ENCODE measurements at regions not wholly inside any gene's neighbourhood (a gene's known extent, or its start where the extent isn't known, plus 50 kb on each side); places are given as distances from the start of the nearest gene placed in this dataset.
"Not testable (repeated sequence)": the region's sequence is repeated elsewhere in the genome, so short reads cannot be mapped to it uniquely, and the experiment has no call there.

DNA sequence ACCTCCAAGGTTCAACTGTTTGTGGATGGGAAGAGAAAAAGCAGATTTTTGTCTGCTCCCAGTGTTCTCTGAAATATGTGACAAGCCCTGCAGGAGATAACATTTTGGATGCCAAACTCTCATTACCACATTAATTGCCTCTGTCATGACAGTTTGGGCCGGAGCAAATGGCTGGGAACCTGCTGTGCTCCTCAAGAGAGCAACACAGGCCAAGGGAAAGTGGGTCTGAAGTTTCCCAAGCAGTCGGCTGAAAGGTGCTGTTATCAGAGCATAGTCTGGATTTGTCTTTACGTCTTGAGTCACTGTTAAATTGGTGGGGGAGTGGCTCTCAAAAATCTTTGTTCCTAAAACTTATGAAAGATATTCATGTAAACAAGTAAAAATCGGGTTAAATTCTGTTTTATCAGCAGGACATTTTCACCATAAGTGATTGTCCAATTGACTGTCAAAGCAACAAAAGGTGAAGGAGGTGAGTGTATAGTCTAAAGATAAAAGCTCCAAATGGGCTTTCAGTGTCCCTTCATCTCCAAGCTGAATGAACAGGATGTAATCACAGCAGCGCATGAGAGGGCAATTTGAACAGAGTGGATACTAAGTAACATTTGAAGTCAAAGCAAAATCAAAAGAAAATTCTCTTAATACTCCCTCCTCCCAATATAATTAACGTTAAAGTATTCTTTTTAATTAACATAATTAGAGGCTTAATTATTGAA is 844.8 kb downstream of the PCDH17 start:
- Histone ChIP-seq H3K36me3 (ENCODE audit: insufficient read depth, low read length) (no peaks in the 10 kb centered on the region), H3K9me3 (ENCODE audit: control insufficient read depth in 1 of 2, low read length in 2 of 2) (no peaks in the 10 kb centered on the region), H3K27me3 (ENCODE audit: insufficient read depth, low read length) (no peaks in the 10 kb centered on the region), H3K27ac (ENCODE audit: low read depth, low read length) (no peak overlapping the region), H3K4me3 (ENCODE audit: low read length in 2 of 2) (no peak overlapping the region), H3K4me1 (ENCODE audit: insufficient read depth, low read length) (no peaks in the 10 kb centered on the region)
- no peaks in the 10 kb centered on the region for H3K36me3 Mint-ChIP-seq
- DNase-seq: no peak
- intact Hi-C loops (cut with micrococcal nuclease): no loop called here
- H3K9me3 Mint-ChIP-seq: peaks cover 0 to 7% (median 1%) of the 10 kb centered on the region in 8 donors
- no peak overlapping the region for H3K4me3 Mint-ChIP-seq
- H3K27me3 Mint-ChIP-seq: no peaks in the 10 kb centered on the region
- H3K4me1 Mint-ChIP-seq: no peaks in the 10 kb centered on the region
- H3K27ac Mint-ChIP-seq: no peak overlapping the region
- ChIA-PET POLR2A (ENCODE audit: partially characterized antibody) (no interaction called here), CTCF (ENCODE audit: partially characterized antibody) (no interaction called here)

GRCh38 chr13:58478858-58479257 is 847.3 kb downstream of the PCDH17 start:
- no peaks in the 10 kb centered on the region for H3K27me3 ChIP-seq (ENCODE audit: insufficient read depth, low read length)
- Mint-ChIP-seq H3K27ac (no peak overlapping the region), H3K9me3 (peaks cover 0 to 6% (median under 1%) of the 10 kb centered on the region in 8 donors), H3K27me3 (no peaks in the 10 kb centered on the region), H3K36me3 (no peaks in the 10 kb centered on the region), H3K4me3 (no peak overlapping the region), H3K4me1 (no peaks in the 10 kb centered on the region)
- DNase-seq: no peak
- no peaks in the 10 kb centered on the region for H3K36me3 ChIP-seq (ENCODE audit: insufficient read depth, low read length)
- no peak overlapping the region for H3K27ac ChIP-seq (ENCODE audit: low read depth, low read length)
- no peaks in the 10 kb centered on the region for H3K9me3 ChIP-seq (ENCODE audit: control insufficient read depth in 1 of 2, low read length in 2 of 2)
- ChIA-PET POLR2A (ENCODE audit: partially characterized antibody) (no interaction called here), CTCF (ENCODE audit: partially characterized antibody) (no interaction called here)
- no peaks in the 10 kb centered on the region for H3K4me1 ChIP-seq (ENCODE audit: insufficient read depth, low read length)
- no peak overlapping the region for H3K4me3 ChIP-seq (ENCODE audit: low read length in 2 of 2)
- intact Hi-C loops (cut with micrococcal nuclease): no loop called here

- CTCF ChIA-PET (ENCODE audit: partially characterized antibody): no interaction called here
- Mint-ChIP-seq H3K9me3 (peaks cover 0 to 8% (median under 1%) of the 10 kb centered on the region in 8 donors), H3K27ac (no peak overlapping the region), H3K4me3 (no peak overlapping the region), H3K36me3 (no peaks in the 10 kb centered on the region), H3K27me3 (no peaks in the 10 kb centered on the region), H3K4me1 (no peaks in the 10 kb centered on the region)
- no peaks in the 10 kb centered on the region for H3K36me3 ChIP-seq (ENCODE audit: insufficient read depth, low read length)
- H3K4me1 ChIP-seq (ENCODE audit: insufficient read depth, low read length): no peaks in the 10 kb centered on the region
- no peaks in the 10 kb centered on the region for H3K9me3 ChIP-seq (ENCODE audit: control insufficient read depth in 1 of 2, low read length in 2 of 2)
- no peaks in the 10 kb centered on the region for H3K27me3 ChIP-seq (ENCODE audit: insufficient read depth, low read length)
- POLR2A ChIA-PET (ENCODE audit: partially characterized antibody): no interaction called here
- DNase-seq: no peak
- intact Hi-C loops (cut with micrococcal nuclease): no loop called here
- no peak overlapping the region for H3K27ac ChIP-seq (ENCODE audit: low read depth, low read length)
- no peak overlapping the region for H3K4me3 ChIP-seq (ENCODE audit: low read length in 2 of 2)
These were observed 848.5 kb downstream of the PCDH17 start for GRCh38 chr13:58480061-58480460.

GRCh38 chr13:58488251-58488650 is 856.7 kb downstream of the PCDH17 start:
- H3K36me3 ChIP-seq (ENCODE audit: insufficient read depth, low read length): no peaks in the 10 kb centered on the region
- no peak overlapping the region for H3K27ac ChIP-seq (ENCODE audit: low read depth, low read length)
- POLR2A ChIA-PET (ENCODE audit: partially characterized antibody): no interaction called here
- no peak overlapping the region for H3K4me3 ChIP-seq (ENCODE audit: low read length in 2 of 2)
- Mint-ChIP-seq H3K9me3 (peaks cover 0 to 7% (median under 1%) of the 10 kb centered on the region in 8 donors), H3K36me3 (no peaks in the 10 kb centered on the region), H3K4me3 (no peak overlapping the region), H3K4me1 (no peaks in the 10 kb centered on the region), H3K27me3 (no peaks in the 10 kb centered on the region), H3K27ac (no peak overlapping the region)
- no peaks in the 10 kb centered on the region for H3K27me3 ChIP-seq (ENCODE audit: insufficient read depth, low read length)
- no peaks in the 10 kb centered on the region for H3K4me1 ChIP-seq (ENCODE audit: insufficient read depth, low read length)
- CTCF ChIA-PET (ENCODE audit: partially characterized antibody): no interaction called here
- no peaks in the 10 kb centered on the region for H3K9me3 ChIP-seq (ENCODE audit: control insufficient read depth in 1 of 2, low read length in 2 of 2)
- intact Hi-C loops (cut with micrococcal nuclease): no loop called here
- no peak for DNase-seq

- Mint-ChIP-seq H3K4me1 (no peaks in the 10 kb centered on the region), H3K4me3 (no peak overlapping the region), H3K9me3 (peaks cover 0 to 4% (median 0%) of the 10 kb centered on the region in 8 donors), H3K36me3 (no peaks in the 10 kb centered on the region), H3K27ac (no peak overlapping the region), H3K27me3 (no peaks in the 10 kb centered on the region)
- intact Hi-C loops (cut with micrococcal nuclease): no loop called here
- DNase-seq: no peak
- Histone ChIP-seq H3K27ac (ENCODE audit: low read depth, low read length) (no peak overlapping the region), H3K4me3 (ENCODE audit: low read length in 2 of 2) (no peak overlapping the region), H3K27me3 (ENCODE audit: insufficient read depth, low read length) (no peaks in the 10 kb centered on the region), H3K36me3 (ENCODE audit: insufficient read depth, low read length) (no peaks in the 10 kb centered on the region), H3K9me3 (ENCODE audit: control insufficient read depth in 1 of 2, low read length in 2 of 2) (no peaks in the 10 kb centered on the region), H3K4me1 (ENCODE audit: insufficient read depth, low read length) (no peaks in the 10 kb centered on the region)
- ChIA-PET POLR2A (ENCODE audit: partially characterized antibody) (no interaction called here), CTCF (ENCODE audit: partially characterized antibody) (no interaction called here)
These were observed 864.1 kb downstream of the PCDH17 start for GRCh38 chr13:58495668-58496067.

DNA sequence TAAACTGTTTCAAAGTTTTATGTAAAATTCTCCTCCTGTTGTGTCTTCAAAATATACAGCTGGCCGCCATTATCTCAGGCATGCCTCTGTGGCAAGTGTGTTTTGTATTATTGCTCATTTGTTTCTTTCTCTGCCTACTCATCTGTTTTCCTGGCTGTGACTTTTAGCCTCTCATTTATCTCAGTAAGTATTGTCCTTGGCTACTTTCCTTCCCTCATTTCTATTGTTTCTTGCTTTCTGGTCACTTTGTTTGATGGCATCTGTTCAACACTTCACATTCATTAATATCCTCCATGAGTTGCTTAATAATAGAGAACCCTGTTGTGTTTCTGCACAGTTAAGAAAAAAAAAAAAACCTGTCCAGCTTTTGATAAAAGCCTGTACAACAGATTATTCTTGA is 869.4 kb downstream of the PCDH17 start:
- ChIA-PET POLR2A (ENCODE audit: partially characterized antibody) (no interaction called here), CTCF (ENCODE audit: partially characterized antibody) (no interaction called here)
- H3K9me3 ChIP-seq (ENCODE audit: control insufficient read depth in 1 of 2, low read length in 2 of 2): no peaks in the 10 kb centered on the region
- intact Hi-C loops (cut with micrococcal nuclease): no loop called here
- Mint-ChIP-seq H3K4me3 (no peak overlapping the region), H3K4me1 (no peaks in the 10 kb centered on the region), H3K27ac (no peak overlapping the region), H3K9me3 (peaks cover 0 to 15% (median 1%) of the 10 kb centered on the region in 8 donors), H3K27me3 (no peaks in the 10 kb centered on the region), H3K36me3 (no peaks in the 10 kb centered on the region)
- no peaks in the 10 kb centered on the region for H3K36me3 ChIP-seq (ENCODE audit: insufficient read depth, low read length)
- H3K27me3 ChIP-seq (ENCODE audit: insufficient read depth, low read length): no peaks in the 10 kb centered on the region
- H3K27ac ChIP-seq (ENCODE audit: low read depth, low read length): no peak overlapping the region
- H3K4me3 ChIP-seq (ENCODE audit: low read length in 2 of 2): no peak overlapping the region
- DNase-seq: no peak
- no peaks in the 10 kb centered on the region for H3K4me1 ChIP-seq (ENCODE audit: insufficient read depth, low read length)

GRCh38 chr13:58504202-58504700 is 872.7 kb downstream of the PCDH17 start:
- H3K27ac ChIP-seq (ENCODE audit: low read depth, low read length); H3K27ac Mint-ChIP-seq; H3K36me3 ChIP-seq (ENCODE audit: insufficient read depth, low read length); POLR2A ChIA-PET (ENCODE audit: partially characterized antibody); H3K4me3 ChIP-seq (ENCODE audit: low read length in 2 of 2); DNase-seq; H3K36me3 Mint-ChIP-seq; intact Hi-C loops (cut with micrococcal nuclease); H3K4me1 Mint-ChIP-seq; H3K4me3 Mint-ChIP-seq; H3K27me3 Mint-ChIP-seq; H3K4me1 ChIP-seq (ENCODE audit: insufficient read depth, low read length); H3K9me3 ChIP-seq (ENCODE audit: control insufficient read depth in 1 of 2, low read length in 2 of 2); H3K27me3 ChIP-seq (ENCODE audit: insufficient read depth, low read length); CTCF ChIA-PET (ENCODE audit: partially characterized antibody): not testable (repeated sequence)
- peaks cover 0 to 18% (median 5%) of the 10 kb centered on the region in 8 donors for H3K9me3 Mint-ChIP-seq

Measured in CD4-positive, alpha-beta memory T cell (primary cell).